NB4 (cell line): ENCODE measurements at regions not wholly inside any gene's neighbourhood (a gene's known extent, or its start where the extent isn't known, plus 50 kb on each side); places are given as distances from the start of the nearest gene placed in this dataset.

Experiments used
- CTCF ChIP-seq: IDR thresholded peaks from one replicate; pipeline ENCODE4 v1.5.1; 2012; ENCODE audit warnings: low read depth, low read length
- MAX ChIP-seq: IDR thresholded peaks from 2 replicates; pipeline ENCODE4 v1.6.1; 2011; ENCODE audit warnings: low read depth, low read length

GRCh38 chr12:45669093-45669492, 60.4 kb upstream of the ARID2 start:
- TF ChIP-seq CTCF (no peak), MAX (no peak)
